Left ventricle myocardium inferior (tissue), 1 donor: ENCODE measurements at regions not wholly inside any gene's neighbourhood (a gene's known extent, or its start where the extent isn't known, plus 50 kb on each side); places are given as distances from the start of the nearest gene placed in this dataset.

Experiments used
- DNase-seq: peaks from one replicate; pipeline ENCODE4 v3.0.0-alpha.2; 2020
- H3K27ac ChIP-seq: fragments of 200-600 bp; replicated peaks from 2 replicates; pipeline ENCODE4 v1.8.0; 2021
- H3K27me3 ChIP-seq: fragments of 200-600 bp; 2 replicates; pipeline ENCODE4 v1.8.0; 2021; ENCODE audit warnings: low read depth
- H3K36me3 ChIP-seq: fragments of 200-600 bp; 2 replicates; pipeline ENCODE4 v1.8.0; 2021
- H3K4me1 ChIP-seq: fragments of 200-600 bp; 2 replicates; pipeline ENCODE4 v1.8.0; 2021
- H3K4me3 ChIP-seq: fragments of 200-600 bp; 2 replicates; pipeline ENCODE4 v1.8.0; 2021; ENCODE audit warnings: mild to moderate bottlenecking, moderate library complexity
- H3K9me3 ChIP-seq: fragments of 200-600 bp; replicated peaks from 2 replicates; pipeline ENCODE4 v1.8.0; 2021
- CTCF ChIP-seq: fragments of 200-600 bp; IDR thresholded peaks from 2 replicates; pipeline ENCODE4 v1.8.0; 2021; ENCODE audit warnings: antibody characterized with exemption, mild to moderate bottlenecking, borderline replicate concordance
- intact Hi-C: fragments of 100-400 bp; cut with micrococcal nuclease; formaldehyde crosslinking; loops from one replicate; pipeline ENCODE4 v1.11.0; 2022
- donor health status: DM: no; HTN: yes; CAD: no; lungs with severe emphysema.

GRCh38 chr4:180462116-180462515 is 1781.1 kb upstream of the TENM3 start:
- H3K27ac ChIP-seq = no peak overlapping the region
- no peak for DNase-seq
- H3K4me3 ChIP-seq = no peak overlapping the region
- H3K9me3 ChIP-seq = no peaks in the 10 kb centered on the region
- no peaks in the 10 kb centered on the region for H3K27me3 ChIP-seq
- H3K36me3 ChIP-seq = no peaks in the 10 kb centered on the region
- no peaks in the 10 kb centered on the region for H3K4me1 ChIP-seq
- intact Hi-C loops = no loop called here
- no peak for TF ChIP-seq CTCF

GRCh38 chr4:180465364-180465763 is 1777.8 kb upstream of the TENM3 start:
- DNase-seq = no peak
- Histone ChIP-seq H3K9me3 (peaks cover 7% of the 10 kb centered on the region), H3K36me3 (no peaks in the 10 kb centered on the region), H3K27me3 (no peaks in the 10 kb centered on the region), H3K4me3 (no peak overlapping the region), H3K27ac (no peak overlapping the region), H3K4me1 (no peaks in the 10 kb centered on the region)
- no peak for TF ChIP-seq CTCF
- intact Hi-C loops = no loop called here

GRCh38 chr4:180483036-180483435 is 1760.2 kb upstream of the TENM3 start:
- TF ChIP-seq CTCF = no peak

GRCh38 chr4:180485407-180485806 is 1757.8 kb upstream of the TENM3 start:
- intact Hi-C loops = no loop called here
- Histone ChIP-seq H3K27me3 (no peaks in the 10 kb centered on the region), H3K4me3 (no peak overlapping the region), H3K36me3 (no peaks in the 10 kb centered on the region), H3K27ac (no peak overlapping the region), H3K4me1 (no peaks in the 10 kb centered on the region), H3K9me3 (peaks cover 8% of the 10 kb centered on the region)
- DNase-seq = no peak
- TF ChIP-seq CTCF = no peak

More at GRCh38 chr4:180483036-180483435, 1760.2 kb upstream of the TENM3 start:
- H3K4me1 ChIP-seq = no peaks in the 10 kb centered on the region
- H3K4me3 ChIP-seq = no peak overlapping the region
- peaks cover 8% of the 10 kb centered on the region for H3K9me3 ChIP-seq
- intact Hi-C loops = no loop called here
- H3K27me3 ChIP-seq = no peaks in the 10 kb centered on the region
- no peak overlapping the region for H3K27ac ChIP-seq
- no peak for DNase-seq
- no peaks in the 10 kb centered on the region for H3K36me3 ChIP-seq

GRCh38 chr4:180486342-180486741 is 1756.9 kb upstream of the TENM3 start:
- Histone ChIP-seq H3K36me3 (no peaks in the 10 kb centered on the region), H3K4me1 (no peaks in the 10 kb centered on the region), H3K27me3 (no peaks in the 10 kb centered on the region), H3K4me3 (no peak overlapping the region), H3K9me3 (peaks cover 8% of the 10 kb centered on the region), H3K27ac (no peak overlapping the region)
- no peak for DNase-seq
- no peak for TF ChIP-seq CTCF
- intact Hi-C loops = no loop called here

GRCh38 chr4:180489787-180490186 is 1753.4 kb upstream of the TENM3 start:
- no peaks in the 10 kb centered on the region for H3K36me3 ChIP-seq
- no peak overlapping the region for H3K4me3 ChIP-seq
- H3K27me3 ChIP-seq = no peaks in the 10 kb centered on the region
- no peak for DNase-seq
- intact Hi-C loops = no loop called here
- no peaks in the 10 kb centered on the region for H3K4me1 ChIP-seq
- H3K27ac ChIP-seq = no peak overlapping the region
- no peak for TF ChIP-seq CTCF
- peaks cover 23% of the 10 kb centered on the region for H3K9me3 ChIP-seq
